ENCODE measurements at regions not wholly inside any gene's neighbourhood (a gene's known extent, or its start where the extent isn't known, plus 50 kb on each side); places are given as distances from the start of the nearest gene placed in this dataset.

DNA sequence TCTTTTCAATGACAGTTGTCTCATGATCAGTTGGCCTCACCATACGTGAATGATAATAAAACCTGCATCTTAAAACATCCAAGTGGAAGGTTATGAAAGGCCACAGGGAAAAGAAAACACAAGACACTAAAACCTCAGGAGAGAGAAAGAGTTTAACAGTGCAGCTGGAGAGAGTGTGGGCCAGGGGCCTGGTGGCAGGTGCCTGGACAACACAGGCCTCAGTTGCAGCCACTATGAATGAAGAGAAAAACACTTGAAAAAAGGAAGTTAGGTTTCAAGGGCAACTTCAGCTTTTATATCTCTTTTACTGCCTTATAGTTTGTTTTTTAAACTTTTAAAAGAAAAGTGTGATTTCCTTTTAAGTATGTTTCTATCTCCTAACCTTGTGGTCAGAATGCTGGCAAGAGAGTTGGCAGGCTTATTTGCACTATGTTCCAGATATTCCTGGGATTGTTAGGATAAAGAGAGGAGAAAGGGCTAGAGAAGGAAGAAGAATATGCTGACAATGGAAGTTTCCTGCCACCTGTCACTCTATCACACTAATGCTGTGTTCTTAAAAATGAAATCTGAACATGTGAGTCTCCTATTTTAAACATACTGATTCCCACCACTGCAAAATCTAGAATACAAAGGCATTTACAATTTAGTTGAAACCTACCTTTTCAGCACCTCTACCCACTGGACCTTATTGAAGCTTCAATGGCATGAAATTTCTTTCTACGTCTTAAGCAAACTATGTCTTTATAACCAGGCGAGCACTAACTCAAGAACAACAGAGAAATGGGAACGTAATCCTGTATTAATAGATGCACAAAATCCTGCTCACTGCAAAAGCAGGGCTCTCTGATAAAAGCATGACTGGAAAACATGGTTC, 222.4 kb downstream of the CD83 start:
- Histone ChIP-seq H3K27ac (ENCODE audit: low read depth in 1 of 2, low read length in 1 of 2) (no peak overlapping the region), H3K27me3 (ENCODE audit: control insufficient read depth in 3 of 3, insufficient read depth in 3 of 3, low read length in 2 of 3) (no peaks in the 10 kb centered on the region), H3K4me1 (ENCODE audit: control insufficient read depth in 5 of 5, insufficient read depth in 5 of 5, low read length in 5 of 5) (peaks cover 0 to 2% (median 0%) of the 10 kb centered on the region in 5 donors), H3K36me3 (ENCODE audit: control insufficient read depth in 4 of 4, insufficient read depth in 4 of 4, low read length in 4 of 4) (no peaks in the 10 kb centered on the region), H3K4me3 (no peak overlapping the region), H3K9ac (ENCODE audit: insufficient read depth in 1 of 2, low read length in 2 of 2) (no peak overlapping the region), H3K9me3 (ENCODE audit: control insufficient read depth in 4 of 4, insufficient read depth in 3 of 4, low read length in 3 of 4) (no peaks in the 10 kb centered on the region)
- no peak for ATAC-seq (ENCODE audit: insufficient read depth, low FRiP score)
- WGBS, 2 donors, result 88 to 90% methylated on average over 4 of the region's 4 CpGs
- DNase-seq, result no peak
- TF ChIP-seq, protein P1, sequence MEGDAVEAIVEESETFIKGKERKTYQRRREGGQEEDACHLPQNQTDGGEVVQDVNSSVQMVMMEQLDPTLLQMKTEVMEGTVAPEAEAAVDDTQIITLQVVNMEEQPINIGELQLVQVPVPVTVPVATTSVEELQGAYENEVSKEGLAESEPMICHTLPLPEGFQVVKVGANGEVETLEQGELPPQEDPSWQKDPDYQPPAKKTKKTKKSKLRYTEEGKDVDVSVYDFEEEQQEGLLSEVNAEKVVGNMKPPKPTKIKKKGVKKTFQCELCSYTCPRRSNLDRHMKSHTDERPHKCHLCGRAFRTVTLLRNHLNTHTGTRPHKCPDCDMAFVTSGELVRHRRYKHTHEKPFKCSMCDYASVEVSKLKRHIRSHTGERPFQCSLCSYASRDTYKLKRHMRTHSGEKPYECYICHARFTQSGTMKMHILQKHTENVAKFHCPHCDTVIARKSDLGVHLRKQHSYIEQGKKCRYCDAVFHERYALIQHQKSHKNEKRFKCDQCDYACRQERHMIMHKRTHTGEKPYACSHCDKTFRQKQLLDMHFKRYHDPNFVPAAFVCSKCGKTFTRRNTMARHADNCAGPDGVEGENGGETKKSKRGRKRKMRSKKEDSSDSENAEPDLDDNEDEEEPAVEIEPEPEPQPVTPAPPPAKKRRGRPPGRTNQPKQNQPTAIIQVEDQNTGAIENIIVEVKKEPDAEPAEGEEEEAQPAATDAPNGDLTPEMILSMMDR (IDR thresholded peaks at IDR 0.05; ENCODE audit: control extremely low read depth, extremely low read depth), result no peak

DNA sequence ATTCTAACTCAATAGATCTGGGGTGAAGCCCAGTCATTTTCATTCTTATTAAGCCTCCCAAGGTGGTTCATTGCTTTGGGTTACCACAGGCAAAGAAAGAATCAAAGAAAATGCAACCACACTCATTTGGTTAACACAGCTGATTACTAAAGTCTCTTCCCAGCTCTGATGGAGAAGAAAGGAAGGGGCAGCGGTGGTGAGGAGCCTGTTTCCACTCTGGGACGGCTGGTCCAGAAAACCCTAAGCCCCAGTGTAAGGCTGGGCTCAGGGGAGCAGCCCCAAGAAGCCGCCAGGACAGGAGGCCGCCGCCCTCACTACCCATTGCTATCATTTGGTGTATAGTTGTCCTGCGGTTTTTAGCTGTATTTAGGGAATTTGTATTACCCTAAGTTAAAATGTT, 226.9 kb downstream of the CD83 start:
- peaks cover 0 to 2% (median 0%) of the 10 kb centered on the region in 5 donors for H3K4me1 ChIP-seq (ENCODE audit: control insufficient read depth in 5 of 5, insufficient read depth in 5 of 5, low read length in 5 of 5)
- TF ChIP-seq, protein P1 (IDR thresholded peaks at IDR 0.05; ENCODE audit: control extremely low read depth, extremely low read depth), result no peak
- no peaks in the 10 kb centered on the region for H3K27me3 ChIP-seq (ENCODE audit: control insufficient read depth in 3 of 3, insufficient read depth in 3 of 3, low read length in 2 of 3)
- H3K9me3 ChIP-seq (ENCODE audit: control insufficient read depth in 4 of 4, insufficient read depth in 3 of 4, low read length in 3 of 4), result peaks cover 0 to 3% (median 0%) of the 10 kb centered on the region in 4 donors
- WGBS, 2 donors, result 87 to 89% methylated on average over 6 of the region's 6 CpGs
- H3K36me3 ChIP-seq (ENCODE audit: control insufficient read depth in 4 of 4, insufficient read depth in 4 of 4, low read length in 4 of 4), result no peaks in the 10 kb centered on the region
- H3K4me3 ChIP-seq, result no peak overlapping the region
- no peak for ATAC-seq (ENCODE audit: insufficient read depth, low FRiP score)
- no peak for DNase-seq
- no peak overlapping the region for H3K9ac ChIP-seq (ENCODE audit: insufficient read depth in 1 of 2, low read length in 2 of 2)
- no peak overlapping the region for H3K27ac ChIP-seq (ENCODE audit: low read depth in 1 of 2, low read length in 1 of 2)

DNA sequence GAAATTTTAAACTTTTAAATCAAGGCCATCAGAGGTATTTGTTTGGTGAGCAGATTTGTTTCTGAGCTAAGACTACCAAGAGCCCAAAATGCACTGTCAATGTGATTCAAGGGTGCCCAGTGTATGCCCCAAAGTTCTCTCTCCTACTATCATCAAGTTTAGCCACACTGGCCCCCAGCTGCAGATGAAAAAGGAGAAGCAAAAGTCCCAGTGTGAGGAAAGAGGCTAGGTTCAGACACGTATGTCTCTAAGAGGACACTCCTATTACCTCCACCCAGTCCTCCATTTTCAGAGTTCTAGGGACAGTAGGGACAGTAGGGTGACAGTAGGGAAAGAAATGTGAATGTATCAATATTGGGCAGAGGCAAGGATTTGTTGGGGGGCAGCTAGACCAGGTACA, 230.8 kb downstream of the CD83 start:
- Histone ChIP-seq H3K4me3 (no peak overlapping the region), H3K9me3 (ENCODE audit: control insufficient read depth in 4 of 4, insufficient read depth in 3 of 4, low read length in 3 of 4) (peaks cover 0 to 7% (median 0%) of the 10 kb centered on the region in 4 donors), H3K27me3 (ENCODE audit: control insufficient read depth in 3 of 3, insufficient read depth in 3 of 3, low read length in 2 of 3) (no peaks in the 10 kb centered on the region), H3K36me3 (ENCODE audit: control insufficient read depth in 4 of 4, insufficient read depth in 4 of 4, low read length in 4 of 4) (no peaks in the 10 kb centered on the region), H3K27ac (ENCODE audit: low read depth in 1 of 2, low read length in 1 of 2) (no peak overlapping the region), H3K4me1 (ENCODE audit: control insufficient read depth in 5 of 5, insufficient read depth in 5 of 5, low read length in 5 of 5) (no peaks in the 10 kb centered on the region), H3K9ac (ENCODE audit: insufficient read depth in 1 of 2, low read length in 2 of 2) (no peak overlapping the region)
- no peak for DNase-seq
- TF ChIP-seq, protein P1 (IDR thresholded peaks at IDR 0.05; ENCODE audit: control extremely low read depth, extremely low read depth), result no peak
- no peak for ATAC-seq (ENCODE audit: insufficient read depth, low FRiP score)
- WGBS, 2 donors, result 44 to 78% methylated on average over 1 of the region's 1 CpG
